ENCODE measurements at regions not wholly inside any gene's neighbourhood (a gene's known extent, or its start where the extent isn't known, plus 50 kb on each side); places are given as distances from the start of the nearest gene placed in this dataset.

DNA sequence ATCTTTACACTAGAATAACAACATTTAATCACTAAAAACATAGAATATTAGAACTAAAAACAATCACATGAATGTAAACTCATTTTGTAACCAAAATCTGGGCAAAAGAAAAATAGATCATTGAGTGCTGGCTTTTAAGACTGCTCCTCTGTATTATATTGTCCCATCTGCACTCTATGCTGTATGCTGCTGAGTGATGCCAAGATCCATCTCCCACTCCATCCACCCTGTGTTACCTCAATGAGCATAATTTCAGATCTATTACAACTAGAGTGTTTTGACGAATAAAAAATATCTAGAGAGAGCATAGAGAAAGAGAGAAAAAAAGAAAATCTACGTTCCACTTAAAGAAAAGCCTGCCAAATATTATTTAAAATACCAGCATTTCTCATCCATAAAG, 1060.4 kb downstream of the ZPLD1 start:
- Histone ChIP-seq H3K4me3 (ENCODE audit: low read depth, low read length) (no peak overlapping the region), H3K36me3 (no peaks in the 10 kb centered on the region), H3K9me3 (ENCODE audit: severe bottlenecking) (no peaks in the 10 kb centered on the region), H3K27ac (no peak overlapping the region), H3K27me3 (ENCODE audit: insufficient read depth, low read depth, severe bottlenecking) (no peaks in the 10 kb centered on the region)
- no peak for TF ChIP-seq CTCF (IDR thresholded peaks at IDR 0.05; ENCODE audit: low read depth, low read length)
- no peak for DNase-seq

- DNase-seq: no peak
- Histone ChIP-seq H3K4me3 (ENCODE audit: low read depth, low read length) (no peak overlapping the region), H3K9me3 (ENCODE audit: severe bottlenecking) (no peaks in the 10 kb centered on the region), H3K36me3 (no peaks in the 10 kb centered on the region), H3K27ac (no peak overlapping the region), H3K27me3 (ENCODE audit: insufficient read depth, low read depth, severe bottlenecking) (no peaks in the 10 kb centered on the region)
- no peak for TF ChIP-seq CTCF (IDR thresholded peaks at IDR 0.05; ENCODE audit: low read depth, low read length)
Observed at GRCh38 chr3:103499132-103499900, 1064.5 kb downstream of the ZPLD1 start.

DNA sequence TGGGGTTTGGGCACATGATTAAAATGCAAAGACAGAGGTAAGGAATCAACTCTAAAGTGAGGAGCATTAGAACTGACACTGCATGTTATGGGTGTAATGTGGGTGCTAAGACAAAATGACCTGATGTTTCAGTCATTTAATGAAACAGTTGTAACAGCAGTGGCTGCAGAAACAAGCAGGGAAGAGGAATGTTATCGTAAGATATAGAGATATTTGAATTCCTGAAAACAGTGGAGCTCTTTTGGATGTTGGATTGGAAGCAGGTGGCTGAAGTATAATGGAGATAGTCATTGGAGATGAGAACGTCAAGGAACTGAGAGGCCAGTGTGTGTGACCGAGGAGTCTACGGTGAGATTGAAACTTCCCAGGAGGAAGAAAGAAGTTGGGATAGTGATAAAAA, 1065.2 kb downstream of the ZPLD1 start:
- DNase-seq: no peak
- H3K27ac ChIP-seq: no peak overlapping the region
- H3K27me3 ChIP-seq (ENCODE audit: insufficient read depth, low read depth, severe bottlenecking): no peaks in the 10 kb centered on the region
- H3K9me3 ChIP-seq (ENCODE audit: severe bottlenecking): no peaks in the 10 kb centered on the region
- H3K4me3 ChIP-seq (ENCODE audit: low read depth, low read length): no peak overlapping the region
- H3K36me3 ChIP-seq: no peaks in the 10 kb centered on the region
- no peak for TF ChIP-seq CTCF (IDR thresholded peaks at IDR 0.05; ENCODE audit: low read depth, low read length)

GRCh38 chr3:103510760-103511159, 1075.9 kb downstream of the ZPLD1 start:
- no peaks in the 10 kb centered on the region for H3K9me3 ChIP-seq (ENCODE audit: severe bottlenecking)
- TF ChIP-seq CTCF (IDR thresholded peaks at IDR 0.05; ENCODE audit: low read depth, low read length): no peak
- no peak overlapping the region for H3K4me3 ChIP-seq (ENCODE audit: low read depth, low read length)
- H3K36me3 ChIP-seq: no peaks in the 10 kb centered on the region
- DNase-seq: no peak
- no peaks in the 10 kb centered on the region for H3K27me3 ChIP-seq (ENCODE audit: insufficient read depth, low read depth, severe bottlenecking)
- no peak overlapping the region for H3K27ac ChIP-seq

DNA sequence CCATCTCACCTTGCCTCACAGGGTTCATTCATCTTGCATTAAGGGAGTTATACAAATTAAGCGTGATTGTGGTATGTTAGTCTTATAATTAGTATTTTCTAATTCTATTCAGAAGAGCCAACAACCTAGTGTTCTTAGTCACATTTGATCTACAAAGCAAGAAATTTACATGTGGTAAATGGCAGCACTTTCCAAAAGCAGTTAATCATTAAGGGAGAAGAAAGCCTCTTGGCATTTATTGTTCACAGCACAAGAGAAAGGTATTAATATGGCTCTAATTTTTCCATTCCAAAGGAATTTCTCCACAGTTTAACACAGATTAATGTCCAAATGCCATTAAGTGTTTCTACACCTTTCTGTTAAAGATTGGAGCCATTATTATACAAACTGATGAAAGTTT, 1077.1 kb downstream of the ZPLD1 start:
- Histone ChIP-seq H3K36me3 (no peaks in the 10 kb centered on the region), H3K27me3 (ENCODE audit: insufficient read depth, low read depth, severe bottlenecking) (no peaks in the 10 kb centered on the region), H3K27ac (no peak overlapping the region), H3K4me3 (ENCODE audit: low read depth, low read length) (no peak overlapping the region), H3K9me3 (ENCODE audit: severe bottlenecking) (no peaks in the 10 kb centered on the region)
- TF ChIP-seq CTCF (IDR thresholded peaks at IDR 0.05; ENCODE audit: low read depth, low read length): no peak
- DNase-seq: no peak

DNA sequence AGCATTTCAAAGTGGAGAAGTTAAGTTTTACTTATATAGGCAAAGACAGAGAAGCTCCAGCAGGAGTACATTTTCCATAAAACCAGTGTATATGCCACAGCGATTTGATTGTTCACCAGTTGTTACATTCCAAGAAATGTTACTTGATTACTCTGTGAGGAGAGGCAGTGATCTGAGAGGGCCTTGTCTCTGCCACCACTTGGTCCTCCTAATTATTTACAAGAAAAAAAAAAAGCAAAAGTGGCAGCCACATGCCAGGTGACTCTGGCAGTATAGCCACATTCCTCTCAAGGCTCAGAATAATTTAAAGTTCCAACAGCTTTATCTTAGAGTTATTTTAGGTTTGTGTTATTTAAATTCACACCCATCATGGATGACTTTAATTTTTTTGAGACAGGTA, 1077.8 kb downstream of the ZPLD1 start:
- Histone ChIP-seq H3K9me3 (ENCODE audit: severe bottlenecking) (no peaks in the 10 kb centered on the region), H3K27ac (no peak overlapping the region), H3K27me3 (ENCODE audit: insufficient read depth, low read depth, severe bottlenecking) (no peaks in the 10 kb centered on the region), H3K36me3 (no peaks in the 10 kb centered on the region), H3K4me3 (ENCODE audit: low read depth, low read length) (no peak overlapping the region)
- DNase-seq: no peak
- no peak for TF ChIP-seq CTCF (IDR thresholded peaks at IDR 0.05; ENCODE audit: low read depth, low read length)
